HCT116 (cell line): ENCODE measurements at regions not wholly inside any gene's neighbourhood (a gene's known extent, or its start where the extent isn't known, plus 50 kb on each side); places are given as distances from the start of the nearest gene placed in this dataset.

Source experiments
- CEBPB ChIP-seq: IDR thresholded peaks from 2 replicates; pipeline ENCODE4 v1.6.1; 2012; ENCODE audit warnings: low read depth
- POLR2AphosphoS5 ChIP-seq: IDR thresholded peaks from 2 replicates; pipeline ENCODE4 v1.6.1; 2011; ENCODE audit warnings: mild to moderate bottlenecking, low read depth, low read length, moderate library complexity
- SP1 ChIP-seq: IDR thresholded peaks from 2 replicates; pipeline ENCODE4 v1.6.1; 2012; ENCODE audit warnings: low read depth
- ZFX ChIP-seq: fragments of 450-650 bp; IDR thresholded peaks from 2 replicates; pipeline ENCODE4 v1.6.1; 2017
- TF ChIP-seq, protein P1 (sequence below), 3 experiments: fragments of 200-600 bp in 1 of 3; sonication (generic) in 1 of 3; IDR thresholded peaks in 2 of 3; conservative IDR thresholded peaks in 1 of 3; 2 replicates each; pipeline ENCODE4 v1.5.1; 2012 to 2017; ENCODE audit warnings: low read depth in 2 of 3, low read length in 2 of 3, antibody characterized with exemption in 1 of 3, borderline replicate concordance in 1 of 3, control low read depth in 1 of 3, mild to moderate bottlenecking in 1 of 3, mixed read lengths in 1 of 3, mixed run types in 1 of 3, moderate library complexity in 1 of 3; ENCODE audit not compliant: insufficient read depth in 1 of 3

DNA sequence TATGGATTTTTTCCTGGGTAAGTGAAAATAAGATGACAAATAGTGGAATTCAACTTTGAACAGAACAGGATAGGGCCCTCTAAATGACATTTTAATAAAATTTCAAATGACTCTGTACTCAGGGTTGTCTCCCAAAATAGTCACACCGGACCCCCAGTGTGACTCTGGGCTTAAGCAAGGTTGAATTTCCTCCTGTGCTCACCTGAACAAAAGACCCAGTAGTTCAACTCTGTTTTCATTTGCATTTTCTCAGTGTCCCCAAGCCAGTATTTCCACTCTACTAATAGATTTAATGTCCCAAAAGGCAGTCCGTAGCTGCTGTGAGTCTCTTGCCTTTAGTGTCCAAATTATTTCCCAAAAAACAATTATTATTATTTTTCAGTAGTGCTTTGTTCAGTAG lies 296.6 kb downstream of the PLOD2 start:
- TF ChIP-seq, protein P1, sequence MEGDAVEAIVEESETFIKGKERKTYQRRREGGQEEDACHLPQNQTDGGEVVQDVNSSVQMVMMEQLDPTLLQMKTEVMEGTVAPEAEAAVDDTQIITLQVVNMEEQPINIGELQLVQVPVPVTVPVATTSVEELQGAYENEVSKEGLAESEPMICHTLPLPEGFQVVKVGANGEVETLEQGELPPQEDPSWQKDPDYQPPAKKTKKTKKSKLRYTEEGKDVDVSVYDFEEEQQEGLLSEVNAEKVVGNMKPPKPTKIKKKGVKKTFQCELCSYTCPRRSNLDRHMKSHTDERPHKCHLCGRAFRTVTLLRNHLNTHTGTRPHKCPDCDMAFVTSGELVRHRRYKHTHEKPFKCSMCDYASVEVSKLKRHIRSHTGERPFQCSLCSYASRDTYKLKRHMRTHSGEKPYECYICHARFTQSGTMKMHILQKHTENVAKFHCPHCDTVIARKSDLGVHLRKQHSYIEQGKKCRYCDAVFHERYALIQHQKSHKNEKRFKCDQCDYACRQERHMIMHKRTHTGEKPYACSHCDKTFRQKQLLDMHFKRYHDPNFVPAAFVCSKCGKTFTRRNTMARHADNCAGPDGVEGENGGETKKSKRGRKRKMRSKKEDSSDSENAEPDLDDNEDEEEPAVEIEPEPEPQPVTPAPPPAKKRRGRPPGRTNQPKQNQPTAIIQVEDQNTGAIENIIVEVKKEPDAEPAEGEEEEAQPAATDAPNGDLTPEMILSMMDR (IDR thresholded peaks at IDR 0.05 in 2 of 3, conservative IDR thresholded peaks at IDR 0.05 in 1 of 3; ENCODE audit: borderline replicate concordance in 1 of 3, insufficient read depth in 1 of 3, low read depth in 2 of 3, low read length in 2 of 3): no peak
- TF ChIP-seq CEBPB: no peak
- no peak for TF ChIP-seq SP1
- no peak for TF ChIP-seq ZFX
- no peak for TF ChIP-seq POLR2AphosphoS5
